Prostate gland (tissue), 2 donors: ENCODE measurements at regions not wholly inside any gene's neighbourhood (a gene's known extent, or its start where the extent isn't known, plus 50 kb on each side); places are given as distances from the start of the nearest gene placed in this dataset.

ENCODE experiments used
- CTCF ChIP-seq, 4 experiments: fragments of 200-600 bp in 2 of 4; fragments of 450-650 bp in 2 of 4; sonication (generic) in 2 of 4; IDR thresholded peaks; 1 replicate in 3 of 4; 2 replicates in 1 of 4; pipeline ENCODE4 v1.5.1; 2016 to 2019; ENCODE audit warnings: antibody characterized with exemption in 4 of 4, mild to moderate bottlenecking in 2 of 4, moderate library complexity in 2 of 4
- POLR2A ChIP-seq: fragments of 450-650 bp; IDR thresholded peaks from one replicate; pipeline ENCODE4 v1.6.1; 2016; ENCODE audit warnings: antibody characterized with exemption, mild to moderate bottlenecking
- POLR2AphosphoS5 ChIP-seq: sonication (generic); formaldehyde crosslinking; IDR thresholded peaks from one replicate; pipeline ENCODE4 v1.6.1; 2017; ENCODE audit warnings: antibody characterized with exemption

GRCh38 chr5:123987956-123988355 is 476.0 kb downstream of the CSNK1G3 start:
- TF ChIP-seq CTCF (IDR thresholded peaks at IDR 0.05) (no peak), POLR2A (no peak), POLR2AphosphoS5 (no peak)
